Activated naive CD4-positive, alpha-beta T cell treated with anti-CD3 and anti-CD28 coated beads, Interleukin-2, amount 50 U/mL, for 16 hours (primary cell): ENCODE measurements at regions not wholly inside any gene's neighbourhood (a gene's known extent, or its start where the extent isn't known, plus 50 kb on each side); places are given as distances from the start of the nearest gene placed in this dataset.

ENCODE experiments used
- DNase-seq: peaks from one replicate; pipeline ENCODE4 v3.0.0-alpha.2; 2020

GRCh38 chr9:90379771-90380170, 262.9 kb downstream of the DIRAS2 start:
- no peak for DNase-seq

GRCh38 chr9:90385146-90385545, 257.5 kb downstream of the DIRAS2 start:
- DNase-seq, result no peak

GRCh38 chr9:90393365-90394152, 249.1 kb downstream of the DIRAS2 start:
- no peak for DNase-seq

- no peak for DNase-seq
These were observed 247.8 kb downstream of the DIRAS2 start for GRCh38 chr9:90394871-90395270.

GRCh38 chr9:90400091-90400490, 242.5 kb downstream of the DIRAS2 start:
- no peak for DNase-seq

GRCh38 chr9:90408659-90409058, 234.0 kb downstream of the DIRAS2 start:
- DNase-seq, result no peak

- no peak for DNase-seq
These were observed 223.3 kb downstream of the DIRAS2 start for GRCh38 chr9:90419221-90419851.

- no peak for DNase-seq
These were observed 222.4 kb downstream of the DIRAS2 start for GRCh38 chr9:90420211-90420610.

- no peak for DNase-seq
These were observed 221.7 kb downstream of the DIRAS2 start for GRCh38 chr9:90420768-90421513.

GRCh38 chr9:90421786-90422185, 220.8 kb downstream of the DIRAS2 start:
- no peak for DNase-seq

GRCh38 chr9:90423661-90424193, 218.9 kb downstream of the DIRAS2 start:
- no peak for DNase-seq

- no peak for DNase-seq
These were observed 214.1 kb downstream of the DIRAS2 start for GRCh38 chr9:90428517-90428916.

GRCh38 chr9:90432951-90433350, 209.7 kb downstream of the DIRAS2 start:
- no peak for DNase-seq

- no peak for DNase-seq
These were observed 209.2 kb downstream of the DIRAS2 start for GRCh38 chr9:90433398-90433941.

GRCh38 chr9:90441814-90442213, 200.8 kb downstream of the DIRAS2 start:
- no peak for DNase-seq

- DNase-seq, result no peak
These were observed 199.9 kb downstream of the DIRAS2 start for GRCh38 chr9:90442723-90443122.

- no peak for DNase-seq
These were observed 197.9 kb downstream of the DIRAS2 start for GRCh38 chr9:90444609-90445204.

GRCh38 chr9:90445391-90445790, 197.2 kb downstream of the DIRAS2 start:
- no peak for DNase-seq

- DNase-seq, result no peak
These were observed 196.2 kb downstream of the DIRAS2 start for GRCh38 chr9:90446200-90446948.

- DNase-seq, result no peak
These were observed 194.9 kb downstream of the DIRAS2 start for GRCh38 chr9:90447773-90448172.

GRCh38 chr9:90449213-90449925, 193.3 kb downstream of the DIRAS2 start:
- no peak for DNase-seq
